ACC112 (cell line): ENCODE measurements at regions not wholly inside any gene's neighbourhood (a gene's known extent, or its start where the extent isn't known, plus 50 kb on each side); places are given as distances from the start of the nearest gene placed in this dataset.
"Not testable (repeated sequence)": the region's sequence is repeated elsewhere in the genome, so short reads cannot be mapped to it uniquely, and the experiment has no call there.

Experiments
- H2AFZ ChIP-seq: fragments of 200-600 bp; sonication (generic); one replicate; pipeline ENCODE4 v1.6.0; 2017; ENCODE audit warnings: antibody characterized with exemption, low read length; ENCODE audit not compliant: unreplicated experiment
- H3K27ac ChIP-seq: fragments of 200-600 bp; sonication (generic); 2 replicates; pipeline ENCODE4 v1.5.1; 2014; ENCODE audit warnings: low read depth, mild to moderate bottlenecking, antibody characterized with exemption, low read length, moderate library complexity
- H3K27me3 ChIP-seq: fragments of 200-600 bp; sonication (generic); 2 replicates; pipeline ENCODE4 v1.6.1; 2014; ENCODE audit warnings: mild to moderate bottlenecking, antibody characterized with exemption, low read length, moderate library complexity, mixed read lengths; ENCODE audit not compliant: insufficient read depth
- H3K36me3 ChIP-seq: fragments of 200-600 bp; sonication (generic); 2 replicates; pipeline ENCODE4 v1.6.1; 2016; ENCODE audit warnings: mild to moderate bottlenecking, antibody characterized with exemption, low read length, moderate library complexity, mixed read lengths; ENCODE audit not compliant: insufficient read depth
- H3K4me1 ChIP-seq: fragments of 200-600 bp; sonication (generic); one replicate; pipeline ENCODE4 v1.6.1; 2016; ENCODE audit warnings: low read length, mixed read lengths; ENCODE audit not compliant: insufficient read depth, unreplicated experiment, control insufficient read depth
- H3K4me3 ChIP-seq: fragments of 200-600 bp; sonication (generic); 2 replicates; pipeline ENCODE4 v1.5.1; 2014; ENCODE audit warnings: mild to moderate bottlenecking, low read depth, low read length
- H3K79me2 ChIP-seq: fragments of 200-600 bp; sonication (generic); one replicate; pipeline ENCODE4 v1.6.0; 2016; ENCODE audit warnings: low read length; ENCODE audit not compliant: control insufficient read depth, unreplicated experiment, insufficient read depth

- no peaks in the 10 kb centered on the region for H3K27me3 ChIP-seq
- no peak overlapping the region for H3K27ac ChIP-seq
- no peak overlapping the region for H2AFZ ChIP-seq
- H3K79me2 ChIP-seq, result no peaks in the 10 kb centered on the region
- no peak overlapping the region for H3K4me3 ChIP-seq
- H3K36me3 ChIP-seq, result no peaks in the 10 kb centered on the region
- H3K4me1 ChIP-seq, result no peaks in the 10 kb centered on the region
Measured at GRCh38 chr14:41489315-41489972, 117.2 kb upstream of the LRFN5 start.

- H3K4me3 ChIP-seq, result no peak overlapping the region
- no peak overlapping the region for H2AFZ ChIP-seq
- no peaks in the 10 kb centered on the region for H3K4me1 ChIP-seq
- no peak overlapping the region for H3K27ac ChIP-seq
- no peaks in the 10 kb centered on the region for H3K27me3 ChIP-seq
- no peaks in the 10 kb centered on the region for H3K79me2 ChIP-seq
- no peaks in the 10 kb centered on the region for H3K36me3 ChIP-seq
Measured at GRCh38 chr14:41488401-41488800, 118.3 kb upstream of the LRFN5 start.

- H3K79me2 ChIP-seq, result no peaks in the 10 kb centered on the region
- no peak overlapping the region for H3K4me3 ChIP-seq
- no peaks in the 10 kb centered on the region for H3K36me3 ChIP-seq
- H3K27ac ChIP-seq, result no peak overlapping the region
- no peaks in the 10 kb centered on the region for H3K27me3 ChIP-seq
- no peaks in the 10 kb centered on the region for H3K4me1 ChIP-seq
- no peak overlapping the region for H2AFZ ChIP-seq
Measured at GRCh38 chr14:41482861-41483260, 123.8 kb upstream of the LRFN5 start.

GRCh38 chr14:41476526-41476925 lies 130.2 kb upstream of the LRFN5 start:
- no peaks in the 10 kb centered on the region for H3K27me3 ChIP-seq
- H3K4me3 ChIP-seq, result no peak overlapping the region
- H3K36me3 ChIP-seq, result no peaks in the 10 kb centered on the region
- no peak overlapping the region for H2AFZ ChIP-seq
- no peaks in the 10 kb centered on the region for H3K4me1 ChIP-seq
- no peak overlapping the region for H3K27ac ChIP-seq
- no peaks in the 10 kb centered on the region for H3K79me2 ChIP-seq

GRCh38 chr14:41461380-41461779 lies 145.3 kb upstream of the LRFN5 start:
- Histone ChIP-seq H3K36me3 (no peaks in the 10 kb centered on the region), H3K27me3 (no peaks in the 10 kb centered on the region), H3K4me1 (no peaks in the 10 kb centered on the region), H2AFZ (no peak overlapping the region), H3K79me2 (no peaks in the 10 kb centered on the region), H3K4me3 (no peak overlapping the region), H3K27ac (no peak overlapping the region)

- no peaks in the 10 kb centered on the region for H3K4me1 ChIP-seq
- no peaks in the 10 kb centered on the region for H3K27me3 ChIP-seq
- H3K27ac ChIP-seq, result no peak overlapping the region
- no peak overlapping the region for H2AFZ ChIP-seq
- no peaks in the 10 kb centered on the region for H3K79me2 ChIP-seq
- H3K36me3 ChIP-seq, result no peaks in the 10 kb centered on the region
- no peak overlapping the region for H3K4me3 ChIP-seq
Measured at GRCh38 chr14:41457393-41457792, 149.3 kb upstream of the LRFN5 start.

GRCh38 chr14:41449066-41449465 lies 157.6 kb upstream of the LRFN5 start:
- Histone ChIP-seq H3K27me3 (no peaks in the 10 kb centered on the region), H3K79me2 (no peaks in the 10 kb centered on the region), H3K36me3 (no peaks in the 10 kb centered on the region), H2AFZ (no peak overlapping the region), H3K4me3 (no peak overlapping the region), H3K27ac (no peak overlapping the region), H3K4me1 (no peaks in the 10 kb centered on the region)

- Histone ChIP-seq H3K27ac (no peak overlapping the region), H3K4me1 (no peaks in the 10 kb centered on the region), H3K4me3 (no peak overlapping the region), H2AFZ (no peak overlapping the region), H3K79me2 (no peaks in the 10 kb centered on the region), H3K27me3 (no peaks in the 10 kb centered on the region), H3K36me3 (no peaks in the 10 kb centered on the region)
Measured at GRCh38 chr14:41446008-41446407, 160.7 kb upstream of the LRFN5 start.

- H3K36me3 ChIP-seq, result no peaks in the 10 kb centered on the region
- H3K79me2 ChIP-seq, result no peaks in the 10 kb centered on the region
- H3K27ac ChIP-seq, result no peak overlapping the region
- H2AFZ ChIP-seq, result no peak overlapping the region
- no peaks in the 10 kb centered on the region for H3K27me3 ChIP-seq
- no peak overlapping the region for H3K4me3 ChIP-seq
- H3K4me1 ChIP-seq, result no peaks in the 10 kb centered on the region
Measured at GRCh38 chr14:41423503-41423902, 183.2 kb upstream of the LRFN5 start.

GRCh38 chr14:41421308-41421707 lies 185.4 kb upstream of the LRFN5 start:
- not testable (repeated sequence) for H3K4me3 ChIP-seq, H3K27me3 ChIP-seq, H2AFZ ChIP-seq, H3K79me2 ChIP-seq, H3K36me3 ChIP-seq, H3K4me1 ChIP-seq, H3K27ac ChIP-seq

- Histone ChIP-seq H3K4me3 (no peak overlapping the region), H3K79me2 (no peaks in the 10 kb centered on the region), H3K4me1 (no peaks in the 10 kb centered on the region), H3K27ac (no peak overlapping the region), H2AFZ (no peak overlapping the region), H3K36me3 (no peaks in the 10 kb centered on the region), H3K27me3 (no peaks in the 10 kb centered on the region)
Measured at GRCh38 chr14:41419709-41420108, 187.0 kb upstream of the LRFN5 start.
